ENCODE measurements at regions not wholly inside any gene's neighbourhood (a gene's known extent, or its start where the extent isn't known, plus 50 kb on each side); places are given as distances from the start of the nearest gene placed in this dataset.

DNA sequence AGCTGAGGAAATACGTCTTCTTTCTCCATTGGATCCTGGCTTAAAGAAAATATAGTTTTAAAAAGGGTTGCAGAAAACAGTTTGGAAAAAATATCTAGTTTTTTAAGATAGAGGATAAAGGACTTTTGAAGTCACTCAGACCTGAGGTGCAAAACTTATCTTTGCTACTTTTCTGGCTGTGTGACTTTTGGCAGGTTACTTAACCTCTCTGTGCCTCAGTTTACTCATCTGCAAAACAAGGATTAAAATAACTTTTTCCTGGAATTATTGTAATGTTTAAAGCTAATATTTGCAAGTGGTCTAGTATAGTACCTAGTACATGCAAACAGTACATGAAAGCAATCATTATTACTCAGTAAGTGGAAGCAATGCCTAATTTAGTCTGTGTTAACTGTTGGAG, 176.8 kb downstream of the TBX5 start:
- H3K9me3 ChIP-seq (ENCODE audit: control insufficient read depth in 5 of 5, low read length in 5 of 5), result peaks cover 0 to 4% (median 2%) of the 10 kb centered on the region in 5 donors
- no peaks in the 10 kb centered on the region for H3K36me3 ChIP-seq (ENCODE audit: control insufficient read depth in 5 of 5, insufficient read depth in 5 of 5, low read length in 5 of 5)
- H3K27ac ChIP-seq (ENCODE audit: low read depth, low read length), result no peak overlapping the region
- no peaks in the 10 kb centered on the region for H3K4me1 ChIP-seq (ENCODE audit: control insufficient read depth in 5 of 5, insufficient read depth in 5 of 5, low read length in 5 of 5)
- H3K27me3 ChIP-seq (ENCODE audit: control insufficient read depth in 5 of 5, insufficient read depth in 4 of 5, low read length in 5 of 5), result peaks cover 0 to 17% (median 5%) of the 10 kb centered on the region in 5 donors
- H3K9ac ChIP-seq (ENCODE audit: low read length in 5 of 5), result no peak overlapping the region
- no peak overlapping the region for H3K4me3 ChIP-seq (ENCODE audit: low read depth in 1 of 5, low read length in 5 of 5)

DNA sequence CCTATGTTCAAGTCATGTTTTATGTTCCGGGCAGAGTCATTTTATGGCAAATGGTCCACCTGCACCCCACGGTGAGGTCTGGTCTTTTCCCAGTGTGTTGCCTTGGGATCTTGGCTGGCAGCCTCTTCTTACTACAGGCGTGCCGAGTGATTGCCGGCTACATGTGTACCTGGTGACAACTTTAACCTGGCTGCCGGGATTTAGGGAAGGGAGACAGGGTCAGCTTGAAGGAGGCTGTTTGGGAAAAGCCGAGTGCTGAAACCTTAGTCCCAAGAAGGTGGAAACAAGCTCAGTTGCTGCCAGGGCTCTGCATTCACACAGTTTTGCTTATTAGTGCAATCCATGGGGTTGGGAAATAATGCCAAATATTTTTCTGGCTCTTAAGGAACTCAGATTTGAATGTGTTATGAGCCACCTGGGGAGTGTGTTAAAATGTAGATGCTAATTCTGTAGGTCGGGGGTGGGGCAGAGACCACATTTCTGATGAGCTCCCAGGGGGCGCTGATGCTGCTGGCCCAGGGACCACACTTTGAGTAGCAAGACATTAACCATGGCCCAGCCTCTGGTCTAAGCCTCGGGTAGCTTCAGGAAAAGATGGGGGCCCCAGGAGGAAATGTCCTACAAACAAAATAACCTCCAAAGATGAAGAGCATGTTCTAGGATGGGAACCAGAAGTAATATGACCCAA, 179.6 kb downstream of the TBX5 start:
- H3K27me3 ChIP-seq (ENCODE audit: control insufficient read depth in 5 of 5, insufficient read depth in 4 of 5, low read length in 5 of 5), result peaks cover 0 to 17% (median 8%) of the 10 kb centered on the region in 5 donors
- no peaks in the 10 kb centered on the region for H3K36me3 ChIP-seq (ENCODE audit: control insufficient read depth in 5 of 5, insufficient read depth in 5 of 5, low read length in 5 of 5)
- no peak overlapping the region for H3K9ac ChIP-seq (ENCODE audit: low read length in 5 of 5)
- no peak overlapping the region for H3K27ac ChIP-seq (ENCODE audit: low read depth, low read length)
- H3K4me1 ChIP-seq (ENCODE audit: control insufficient read depth in 5 of 5, insufficient read depth in 5 of 5, low read length in 5 of 5), result peaks cover 0 to 2% (median 0%) of the 10 kb centered on the region in 5 donors
- peaks cover 0 to 3% (median 1%) of the 10 kb centered on the region in 5 donors for H3K9me3 ChIP-seq (ENCODE audit: control insufficient read depth in 5 of 5, low read length in 5 of 5)
- no peak overlapping the region for H3K4me3 ChIP-seq (ENCODE audit: low read depth in 1 of 5, low read length in 5 of 5)

DNA sequence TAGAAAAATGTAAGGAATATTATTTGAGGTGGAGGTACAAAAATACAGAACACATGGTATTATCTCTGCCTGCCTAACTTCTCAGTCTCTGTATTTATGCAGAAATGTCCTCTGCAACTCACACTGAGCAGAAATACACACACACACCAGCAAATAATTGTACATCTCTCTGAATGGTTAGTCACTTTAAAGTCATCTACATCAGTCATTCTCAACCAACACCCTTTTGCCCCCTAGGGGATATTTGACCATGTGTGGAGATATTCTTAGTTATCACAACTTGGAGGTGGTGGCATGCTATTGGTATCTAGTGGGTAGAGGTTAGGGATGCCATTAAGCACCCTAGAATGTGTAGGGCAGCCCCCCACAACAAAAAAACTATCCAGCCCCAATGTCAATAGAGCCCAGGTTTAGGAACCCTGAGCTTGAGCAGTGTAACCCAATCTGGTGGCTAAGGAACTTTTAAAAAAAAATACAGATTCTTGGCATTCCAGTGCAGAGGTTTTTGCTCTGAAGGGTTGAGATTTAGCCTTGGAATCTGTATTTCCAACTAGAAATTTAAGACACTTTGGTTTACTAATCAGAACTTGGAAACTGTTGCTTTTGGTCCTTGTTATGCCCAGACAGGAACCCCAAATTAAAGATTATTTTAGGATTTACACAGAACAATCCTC, 183.8 kb downstream of the TBX5 start:
- Histone ChIP-seq H3K4me3 (ENCODE audit: low read depth in 1 of 5, low read length in 5 of 5) (no peak overlapping the region), H3K27me3 (ENCODE audit: control insufficient read depth in 5 of 5, insufficient read depth in 4 of 5, low read length in 5 of 5) (peaks cover 0 to 27% (median 16%) of the 10 kb centered on the region in 5 donors), H3K9me3 (ENCODE audit: control insufficient read depth in 5 of 5, low read length in 5 of 5) (no peaks in the 10 kb centered on the region), H3K27ac (ENCODE audit: low read depth, low read length) (no peak overlapping the region), H3K9ac (ENCODE audit: low read length in 5 of 5) (no peak overlapping the region), H3K36me3 (ENCODE audit: control insufficient read depth in 5 of 5, insufficient read depth in 5 of 5, low read length in 5 of 5) (no peaks in the 10 kb centered on the region), H3K4me1 (ENCODE audit: control insufficient read depth in 5 of 5, insufficient read depth in 5 of 5, low read length in 5 of 5) (peaks cover 0 to 2% (median 0%) of the 10 kb centered on the region in 5 donors)

DNA sequence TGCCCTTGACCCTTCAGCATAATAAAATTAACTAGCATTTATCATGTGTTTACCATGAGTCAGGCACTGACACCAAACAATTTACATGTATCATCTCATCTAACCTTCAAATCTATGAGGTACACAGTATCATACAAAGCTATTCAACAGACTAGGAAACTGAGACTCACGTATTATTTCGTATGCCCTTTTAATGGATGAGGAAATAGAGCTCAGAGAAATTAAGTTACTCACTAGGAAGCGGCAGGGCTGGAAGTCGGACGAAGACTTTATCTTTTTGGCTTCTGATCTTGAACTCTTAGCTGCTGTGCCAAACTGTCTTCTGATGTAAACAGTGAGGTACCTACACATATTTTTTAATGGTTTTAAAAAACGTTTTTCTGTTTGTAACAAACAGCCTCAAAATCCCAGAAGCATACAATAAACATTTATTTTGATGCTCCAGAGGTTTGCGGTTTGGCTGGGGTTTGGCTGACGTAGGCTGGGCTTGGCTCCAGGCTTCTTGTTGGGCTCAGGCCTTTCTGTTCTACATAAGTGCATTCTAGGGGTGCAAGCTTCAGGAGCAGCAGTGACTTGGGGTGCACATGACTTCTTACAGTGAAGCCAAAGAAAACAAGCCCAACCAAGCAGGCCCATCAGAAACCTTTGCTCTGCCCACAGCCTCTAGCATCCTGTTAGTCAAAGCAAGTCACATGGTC, 184.7 kb downstream of the TBX5 start:
- Histone ChIP-seq H3K27ac (ENCODE audit: low read depth, low read length) (no peak overlapping the region), H3K4me1 (ENCODE audit: control insufficient read depth in 5 of 5, insufficient read depth in 5 of 5, low read length in 5 of 5) (peaks cover 0 to 2% (median 0%) of the 10 kb centered on the region in 5 donors), H3K4me3 (ENCODE audit: low read depth in 1 of 5, low read length in 5 of 5) (no peak overlapping the region), H3K9me3 (ENCODE audit: control insufficient read depth in 5 of 5, low read length in 5 of 5) (peaks cover 0 to 2% (median 0%) of the 10 kb centered on the region in 5 donors), H3K9ac (ENCODE audit: low read length in 5 of 5) (no peak overlapping the region), H3K36me3 (ENCODE audit: control insufficient read depth in 5 of 5, insufficient read depth in 5 of 5, low read length in 5 of 5) (no peaks in the 10 kb centered on the region), H3K27me3 (ENCODE audit: control insufficient read depth in 5 of 5, insufficient read depth in 4 of 5, low read length in 5 of 5) (peaks cover 0 to 29% (median 19%) of the 10 kb centered on the region in 5 donors)

DNA sequence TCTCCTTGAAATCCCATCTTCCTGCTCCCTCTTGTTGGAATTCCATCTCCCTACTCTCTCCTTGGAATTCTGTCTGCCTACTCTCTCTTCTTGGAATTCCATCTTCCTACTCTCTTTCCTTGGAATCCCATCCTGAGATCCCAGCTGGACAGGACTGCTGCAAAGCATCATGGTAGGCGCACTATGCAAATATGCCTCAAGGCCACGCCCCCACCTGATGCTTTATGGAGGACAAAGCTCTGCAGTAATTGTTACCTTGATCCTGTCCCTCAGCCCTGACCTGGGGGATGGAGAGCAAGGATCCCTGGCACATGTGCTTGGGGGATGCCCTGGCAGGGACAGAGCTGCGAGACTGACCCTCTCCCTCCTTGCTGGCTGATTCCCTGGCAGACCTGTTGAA, 185.6 kb downstream of the TBX5 start:
- H3K4me1 ChIP-seq (ENCODE audit: control insufficient read depth in 5 of 5, insufficient read depth in 5 of 5, low read length in 5 of 5), result peaks cover 0 to 2% (median 0%) of the 10 kb centered on the region in 5 donors
- H3K27ac ChIP-seq (ENCODE audit: low read depth, low read length), result no peak overlapping the region
- H3K9ac ChIP-seq (ENCODE audit: low read length in 5 of 5), result no peak overlapping the region
- H3K36me3 ChIP-seq (ENCODE audit: control insufficient read depth in 5 of 5, insufficient read depth in 5 of 5, low read length in 5 of 5), result no peaks in the 10 kb centered on the region
- H3K4me3 ChIP-seq (ENCODE audit: low read depth in 1 of 5, low read length in 5 of 5), result no peak overlapping the region
- H3K9me3 ChIP-seq (ENCODE audit: control insufficient read depth in 5 of 5, low read length in 5 of 5), result peaks cover 0 to 2% (median 0%) of the 10 kb centered on the region in 5 donors
- peaks cover 0 to 30% (median 19%) of the 10 kb centered on the region in 5 donors for H3K27me3 ChIP-seq (ENCODE audit: control insufficient read depth in 5 of 5, insufficient read depth in 4 of 5, low read length in 5 of 5)

DNA sequence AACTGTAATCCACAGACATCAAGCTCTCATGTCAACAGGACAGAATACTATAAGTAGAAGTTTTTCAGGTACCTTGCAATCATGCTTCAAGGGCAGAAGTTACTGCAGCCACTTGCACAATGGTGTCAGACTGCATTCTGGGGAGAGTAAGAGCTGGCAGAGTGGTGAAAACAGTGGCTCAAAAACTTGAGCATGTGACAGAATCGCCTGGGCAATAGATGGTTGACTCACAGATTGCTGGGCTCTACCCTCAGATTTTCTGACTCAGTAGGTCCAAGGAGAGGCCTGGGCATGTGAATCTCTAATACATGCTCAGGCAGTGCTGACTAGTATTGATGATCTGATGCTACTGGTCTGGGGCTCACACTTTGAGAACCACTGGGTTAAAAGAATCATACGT, 187.8 kb downstream of the TBX5 start:
- peaks cover 0 to 2% (median 0%) of the 10 kb centered on the region in 5 donors for H3K9me3 ChIP-seq (ENCODE audit: control insufficient read depth in 5 of 5, low read length in 5 of 5)
- no peak overlapping the region for H3K9ac ChIP-seq (ENCODE audit: low read length in 5 of 5)
- no peak overlapping the region for H3K4me3 ChIP-seq (ENCODE audit: low read depth in 1 of 5, low read length in 5 of 5)
- peaks cover 0 to 2% (median 0%) of the 10 kb centered on the region in 5 donors for H3K4me1 ChIP-seq (ENCODE audit: control insufficient read depth in 5 of 5, insufficient read depth in 5 of 5, low read length in 5 of 5)
- peaks cover 0 to 27% (median 22%) of the 10 kb centered on the region in 5 donors for H3K27me3 ChIP-seq (ENCODE audit: control insufficient read depth in 5 of 5, insufficient read depth in 4 of 5, low read length in 5 of 5)
- H3K36me3 ChIP-seq (ENCODE audit: control insufficient read depth in 5 of 5, insufficient read depth in 5 of 5, low read length in 5 of 5), result no peaks in the 10 kb centered on the region
- H3K27ac ChIP-seq (ENCODE audit: low read depth, low read length), result no peak overlapping the region

DNA sequence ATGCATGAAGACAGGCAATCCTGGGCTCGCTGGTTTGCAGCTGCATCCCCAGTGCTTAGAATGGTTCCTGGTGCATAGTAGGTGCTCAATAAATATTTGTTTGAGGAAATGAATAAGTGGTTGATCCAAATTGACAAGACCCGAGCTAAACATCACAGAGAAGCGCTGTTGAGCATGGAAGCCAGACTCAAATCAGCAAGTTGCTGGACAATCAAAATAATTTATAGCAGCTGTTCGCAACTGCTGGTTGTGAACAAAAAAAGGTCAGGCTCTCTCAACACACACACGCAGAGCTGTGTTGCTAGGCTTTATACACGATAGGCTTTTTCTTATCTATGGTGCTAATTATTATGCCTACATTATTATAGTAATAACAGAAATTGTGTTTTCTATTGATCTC, 190.2 kb downstream of the TBX5 start:
- H3K9me3 ChIP-seq (ENCODE audit: control insufficient read depth in 5 of 5, low read length in 5 of 5), result peaks cover 0 to 2% (median 0%) of the 10 kb centered on the region in 5 donors
- no peak overlapping the region for H3K4me3 ChIP-seq (ENCODE audit: low read depth in 1 of 5, low read length in 5 of 5)
- no peak overlapping the region for H3K9ac ChIP-seq (ENCODE audit: low read length in 5 of 5)
- H3K4me1 ChIP-seq (ENCODE audit: control insufficient read depth in 5 of 5, insufficient read depth in 5 of 5, low read length in 5 of 5), result no peaks in the 10 kb centered on the region
- no peak overlapping the region for H3K27ac ChIP-seq (ENCODE audit: low read depth, low read length)
- no peaks in the 10 kb centered on the region for H3K36me3 ChIP-seq (ENCODE audit: control insufficient read depth in 5 of 5, insufficient read depth in 5 of 5, low read length in 5 of 5)
- peaks cover 0 to 30% (median 16%) of the 10 kb centered on the region in 5 donors for H3K27me3 ChIP-seq (ENCODE audit: control insufficient read depth in 5 of 5, insufficient read depth in 4 of 5, low read length in 5 of 5)

DNA sequence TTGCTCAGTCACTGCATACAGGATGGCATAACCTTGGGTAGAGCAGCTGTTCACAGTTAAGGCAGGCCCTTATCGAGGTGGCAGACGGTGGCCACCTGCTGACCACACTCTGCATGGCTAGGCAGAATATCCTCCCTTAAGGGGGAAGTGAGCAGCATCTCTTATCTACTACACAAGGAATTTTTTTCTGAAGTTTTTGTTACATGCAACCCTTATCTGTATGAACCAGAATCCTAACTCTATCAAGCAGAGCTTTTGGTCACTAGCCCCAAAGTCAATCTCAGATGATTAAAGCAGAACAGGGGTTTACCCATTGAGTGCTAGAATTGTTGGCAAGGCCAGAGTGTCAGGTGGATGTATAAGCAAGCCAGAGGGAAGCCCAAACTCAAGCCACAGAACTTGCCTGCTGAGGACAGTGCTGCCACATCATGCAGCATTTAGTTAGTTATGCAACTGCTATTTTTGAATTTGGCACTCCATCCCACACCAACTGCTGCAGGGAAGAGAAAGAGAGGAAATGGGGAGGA, 192.8 kb downstream of the TBX5 start:
- Histone ChIP-seq H3K9me3 (ENCODE audit: control insufficient read depth in 5 of 5, low read length in 5 of 5) (peaks cover 0 to 2% (median 0%) of the 10 kb centered on the region in 5 donors), H3K27me3 (ENCODE audit: control insufficient read depth in 5 of 5, insufficient read depth in 4 of 5, low read length in 5 of 5) (peaks cover 0 to 17% (median 9%) of the 10 kb centered on the region in 5 donors), H3K27ac (ENCODE audit: low read depth, low read length) (no peak overlapping the region), H3K36me3 (ENCODE audit: control insufficient read depth in 5 of 5, insufficient read depth in 5 of 5, low read length in 5 of 5) (no peaks in the 10 kb centered on the region), H3K4me1 (ENCODE audit: control insufficient read depth in 5 of 5, insufficient read depth in 5 of 5, low read length in 5 of 5) (no peaks in the 10 kb centered on the region), H3K4me3 (ENCODE audit: low read depth in 1 of 5, low read length in 5 of 5) (no peak overlapping the region), H3K9ac (ENCODE audit: low read length in 5 of 5) (no peak overlapping the region)

DNA sequence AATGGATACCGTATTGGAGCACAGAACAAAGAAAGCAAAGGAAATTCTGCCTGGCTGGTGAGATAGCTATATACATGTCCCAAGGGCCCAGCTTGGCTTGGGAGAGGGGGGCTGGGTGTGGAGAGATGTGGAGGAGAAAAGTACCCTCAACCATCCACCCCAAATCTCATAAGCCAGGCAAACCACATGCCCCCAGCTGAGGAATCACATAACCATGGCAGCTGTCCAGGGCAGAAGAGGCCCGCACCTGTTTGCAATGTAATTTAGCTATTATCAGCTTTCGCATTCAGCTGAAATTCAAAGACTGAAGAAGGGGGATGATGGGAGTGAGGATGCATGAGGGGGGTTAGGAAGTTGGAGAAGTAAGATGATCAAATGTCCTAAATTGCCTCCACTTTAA, 196.1 kb downstream of the TBX5 start:
- Histone ChIP-seq H3K27me3 (ENCODE audit: control insufficient read depth in 5 of 5, insufficient read depth in 4 of 5, low read length in 5 of 5) (peaks cover 0 to 9% (median 3%) of the 10 kb centered on the region in 5 donors), H3K4me3 (ENCODE audit: low read depth in 1 of 5, low read length in 5 of 5) (no peak overlapping the region), H3K9ac (ENCODE audit: low read length in 5 of 5) (no peak overlapping the region), H3K4me1 (ENCODE audit: control insufficient read depth in 5 of 5, insufficient read depth in 5 of 5, low read length in 5 of 5) (no peaks in the 10 kb centered on the region), H3K9me3 (ENCODE audit: control insufficient read depth in 5 of 5, low read length in 5 of 5) (no peaks in the 10 kb centered on the region), H3K27ac (ENCODE audit: low read depth, low read length) (no peak overlapping the region), H3K36me3 (ENCODE audit: control insufficient read depth in 5 of 5, insufficient read depth in 5 of 5, low read length in 5 of 5) (no peaks in the 10 kb centered on the region)
